M059J (cell line): ENCODE measurements at regions not wholly inside any gene's neighbourhood (a gene's known extent, or its start where the extent isn't known, plus 50 kb on each side); places are given as distances from the start of the nearest gene placed in this dataset.

Source experiments
- DNase-seq: peaks from one replicate; pipeline ENCODE4 v3.0.0-alpha.2; 2012; ENCODE audit warnings: low read depth

DNA sequence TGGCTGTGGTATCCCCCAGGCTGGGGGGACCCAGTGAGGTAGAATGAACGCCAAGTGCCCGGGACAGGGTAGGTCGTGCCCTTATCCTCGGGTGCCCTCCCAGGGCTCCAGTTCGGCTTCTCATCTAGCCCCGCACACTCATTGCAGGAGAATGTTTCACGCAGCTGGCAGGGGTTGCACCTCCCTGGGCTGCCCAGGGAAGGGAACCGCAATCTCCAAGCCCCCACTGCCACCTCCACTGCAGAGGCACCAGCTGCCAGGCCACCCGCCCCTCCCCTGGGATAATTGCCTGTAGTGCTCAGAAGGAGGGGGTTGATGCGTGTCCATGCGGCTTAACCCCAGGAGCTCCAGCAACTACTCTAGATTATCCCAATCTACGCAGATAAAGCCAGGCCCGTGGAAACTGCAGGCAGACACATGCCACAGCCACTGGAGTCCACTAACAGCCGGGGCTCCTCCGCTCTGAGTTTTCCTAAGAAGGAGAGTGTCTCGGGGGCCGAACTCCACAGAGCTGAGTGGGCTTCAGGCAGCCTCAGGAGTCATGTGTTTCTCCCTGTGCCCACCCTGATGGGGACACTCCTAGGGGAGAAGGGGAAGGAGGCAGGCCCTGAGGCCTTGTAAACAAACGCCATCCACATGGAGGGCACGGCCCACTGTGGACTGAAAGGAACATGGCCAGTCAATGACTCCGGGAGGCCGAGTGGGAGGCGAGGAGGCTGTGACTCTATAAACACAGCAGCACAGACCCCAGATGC lies 137.2 kb upstream of the IQSEC1 start:
- DNase-seq, result no peak

DNA sequence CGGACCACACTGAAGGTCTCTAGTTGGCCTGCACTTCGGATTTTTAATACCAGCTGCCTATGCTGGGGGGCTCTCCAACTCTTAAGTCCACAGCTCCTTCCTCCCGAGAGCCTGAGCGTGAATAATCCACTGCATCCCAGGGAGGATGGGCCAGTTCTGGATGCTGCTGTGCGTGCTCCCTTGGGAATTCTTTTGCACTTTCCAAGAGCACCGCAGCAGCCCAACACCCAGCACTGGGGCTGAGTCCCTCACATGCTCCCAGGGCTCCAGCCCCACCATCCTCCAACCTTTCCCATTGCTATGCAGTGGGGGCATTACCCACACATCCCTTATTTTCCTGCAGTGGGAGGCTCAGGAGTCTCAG lies 136.4 kb upstream of the IQSEC1 start:
- no peak for DNase-seq

DNA sequence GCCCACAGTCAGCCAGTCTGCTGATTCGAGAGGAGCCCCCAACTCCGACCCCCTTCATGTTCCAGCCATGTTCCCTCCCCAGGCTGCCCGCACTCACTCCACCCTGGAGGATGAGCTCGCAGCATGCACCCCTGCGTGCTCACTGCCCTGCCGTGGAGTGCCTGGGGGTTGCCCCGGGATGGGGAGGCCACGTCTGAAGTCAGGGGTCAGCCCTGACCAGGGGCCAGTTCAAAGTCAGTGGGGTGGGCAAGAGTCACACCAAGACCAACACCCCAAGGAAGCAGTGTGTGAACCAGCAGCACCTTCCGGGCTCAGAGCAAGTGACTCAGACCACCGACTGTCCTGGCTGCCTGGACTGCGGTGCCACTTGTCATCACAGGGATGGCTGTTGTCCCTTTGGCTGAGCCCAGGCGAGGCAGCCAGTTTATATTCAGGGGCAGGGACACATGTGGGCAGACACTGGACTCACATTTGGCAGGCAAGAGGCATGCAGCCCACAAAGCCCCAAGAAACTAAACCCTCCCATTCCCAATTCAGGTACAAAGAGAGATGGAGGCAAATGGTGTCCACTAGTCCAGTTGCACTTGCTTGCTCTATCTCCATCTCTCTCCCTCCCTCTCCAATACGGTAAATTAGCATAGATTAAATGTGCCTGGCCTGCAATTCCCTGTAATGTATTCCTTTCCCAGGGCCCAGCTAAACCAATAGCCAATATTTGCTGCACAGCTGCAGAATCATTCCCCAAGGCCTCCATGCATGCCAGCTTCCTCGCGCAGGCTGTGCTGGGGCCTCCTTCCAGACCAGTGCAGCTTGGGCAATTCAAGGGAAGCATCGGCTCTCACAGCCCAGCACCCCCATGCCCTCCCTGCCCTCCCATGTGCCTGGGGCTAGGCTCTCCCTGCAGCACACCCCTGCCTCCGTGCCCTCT lies 135.7 kb upstream of the IQSEC1 start:
- DNase-seq, result no peak

DNA sequence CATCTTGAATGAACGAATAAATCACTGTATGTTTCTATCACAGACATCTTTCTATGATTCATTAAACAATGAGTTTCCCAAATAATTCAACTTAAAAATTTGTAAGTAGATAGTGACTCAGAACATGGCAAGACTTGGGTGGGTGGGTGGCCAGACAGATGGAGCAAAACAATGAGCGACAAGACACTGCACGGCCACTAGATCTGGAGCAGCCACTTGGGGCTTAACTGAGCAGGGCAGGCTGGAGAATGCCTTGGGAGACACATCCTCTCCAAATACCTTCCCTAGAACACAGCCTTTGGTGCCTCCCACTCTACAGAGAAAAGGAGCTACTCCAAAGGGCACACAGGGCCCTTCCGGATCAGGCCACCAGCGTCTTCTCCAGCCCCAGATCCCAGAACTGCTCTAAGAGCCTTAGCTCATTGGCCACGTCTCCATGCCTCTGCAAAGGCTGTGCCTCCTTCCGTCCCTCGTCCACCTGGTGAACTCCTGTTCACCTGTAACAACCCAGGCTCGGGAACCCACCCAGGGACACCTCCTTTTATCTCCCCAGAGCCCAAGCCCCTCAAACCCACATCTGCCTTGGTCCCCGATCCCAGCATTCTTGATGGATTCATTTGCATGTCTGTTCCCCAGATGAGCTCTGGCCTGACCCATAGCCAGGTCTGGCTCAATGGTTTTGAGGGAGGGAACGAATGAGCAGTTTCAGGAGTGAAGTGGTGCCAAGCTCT lies 134.9 kb upstream of the IQSEC1 start:
- no peak for DNase-seq

DNA sequence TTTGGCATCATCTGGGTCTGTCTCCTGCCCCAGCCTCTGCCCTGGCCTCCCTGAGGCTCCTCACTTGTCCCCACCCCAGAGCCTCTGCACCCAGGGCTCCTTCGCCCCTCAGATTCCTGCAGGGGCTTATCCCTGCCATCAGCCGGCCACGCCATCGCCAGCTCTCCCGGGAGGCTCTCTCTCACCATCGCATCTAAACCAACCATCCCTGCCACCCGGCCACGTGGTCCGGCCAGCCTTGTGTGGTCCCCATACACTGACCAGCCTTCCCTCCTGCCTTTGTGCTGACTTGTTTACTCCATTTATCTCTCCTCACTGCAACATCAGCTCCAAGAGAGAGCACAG lies 134.3 kb upstream of the IQSEC1 start:
- DNase-seq, result no peak

DNA sequence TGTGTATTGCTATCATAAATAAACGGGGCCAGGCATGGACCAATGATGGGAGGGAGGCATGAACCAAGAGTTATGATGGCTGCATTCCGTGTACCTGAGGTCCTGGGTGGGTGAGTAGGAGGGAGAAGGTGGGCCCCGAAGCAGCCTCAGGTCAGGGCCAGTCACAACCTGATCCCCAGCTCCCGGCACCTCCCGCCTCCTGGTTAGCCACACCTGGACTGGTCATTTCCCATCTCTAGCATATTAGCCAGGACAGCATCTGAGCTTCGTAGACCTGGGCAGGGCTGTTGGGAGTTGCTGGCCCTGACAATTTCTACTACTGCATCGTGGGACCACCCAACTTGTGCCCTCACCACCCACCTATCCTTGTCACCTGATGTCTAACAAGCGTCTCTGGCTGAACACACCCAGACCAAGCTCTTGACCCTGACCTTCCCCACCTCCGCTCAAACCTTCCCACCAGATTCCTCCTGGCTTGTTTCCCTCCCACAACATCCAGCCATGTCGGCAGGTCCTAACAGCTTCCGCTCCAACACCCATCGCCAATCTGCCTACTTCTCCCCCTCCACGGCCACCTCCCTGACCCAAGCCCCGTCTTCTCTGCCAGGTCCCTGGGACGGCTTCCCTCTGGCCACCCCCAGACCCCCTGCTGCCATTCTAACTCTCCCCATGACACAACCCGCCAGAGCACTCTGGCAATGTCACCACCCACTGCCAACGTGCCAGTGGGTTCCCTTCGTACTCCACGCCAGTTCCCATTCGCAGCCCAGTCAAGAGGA lies 133.8 kb upstream of the IQSEC1 start:
- no peak for DNase-seq

DNA sequence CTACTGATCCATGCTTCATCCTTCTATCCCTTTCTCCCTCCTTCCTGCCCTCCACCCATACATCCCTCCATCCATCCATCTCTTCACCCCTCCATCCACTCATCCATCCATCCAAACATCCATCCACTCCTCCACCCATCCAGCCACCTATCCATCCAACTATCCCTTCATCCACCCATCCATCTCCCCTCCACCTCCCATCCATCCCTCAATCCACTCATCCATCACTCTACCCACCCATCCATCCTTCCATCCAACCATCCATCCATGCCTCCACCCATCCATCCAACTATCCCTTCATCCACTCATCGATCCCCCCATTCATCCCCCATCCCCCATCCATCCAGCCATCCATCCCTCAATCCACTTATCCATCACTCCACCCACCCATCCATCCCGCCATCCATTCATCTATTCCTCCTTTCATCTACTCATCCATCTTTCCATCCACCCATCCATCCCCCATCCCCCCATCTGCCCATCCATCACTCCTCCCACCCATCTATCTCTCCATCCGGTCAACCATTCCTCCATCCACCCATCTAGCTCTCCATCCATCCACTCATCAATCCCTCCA lies 132.4 kb upstream of the IQSEC1 start:
- no peak for DNase-seq

DNA sequence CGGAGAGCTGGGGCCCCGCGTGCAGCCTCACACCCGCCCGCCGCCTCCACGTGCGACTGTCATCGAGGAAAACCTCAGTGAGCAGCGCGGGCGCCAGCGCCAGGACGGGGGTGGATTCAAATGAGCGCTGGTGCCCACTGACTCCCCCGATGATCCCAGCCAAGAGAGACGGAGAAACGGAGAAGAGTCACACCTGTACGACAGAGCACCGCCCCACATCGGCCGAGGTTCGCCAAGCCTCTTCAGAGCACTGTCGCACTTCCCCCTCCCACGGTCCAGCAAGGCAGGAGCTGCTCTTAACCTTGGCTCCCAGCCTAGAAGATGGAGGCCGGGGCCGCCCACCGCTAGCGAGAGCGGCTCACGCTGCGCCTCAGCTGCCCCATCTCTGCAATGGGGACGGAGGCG lies 130.9 kb upstream of the IQSEC1 start:
- DNase-seq, result no peak

DNA sequence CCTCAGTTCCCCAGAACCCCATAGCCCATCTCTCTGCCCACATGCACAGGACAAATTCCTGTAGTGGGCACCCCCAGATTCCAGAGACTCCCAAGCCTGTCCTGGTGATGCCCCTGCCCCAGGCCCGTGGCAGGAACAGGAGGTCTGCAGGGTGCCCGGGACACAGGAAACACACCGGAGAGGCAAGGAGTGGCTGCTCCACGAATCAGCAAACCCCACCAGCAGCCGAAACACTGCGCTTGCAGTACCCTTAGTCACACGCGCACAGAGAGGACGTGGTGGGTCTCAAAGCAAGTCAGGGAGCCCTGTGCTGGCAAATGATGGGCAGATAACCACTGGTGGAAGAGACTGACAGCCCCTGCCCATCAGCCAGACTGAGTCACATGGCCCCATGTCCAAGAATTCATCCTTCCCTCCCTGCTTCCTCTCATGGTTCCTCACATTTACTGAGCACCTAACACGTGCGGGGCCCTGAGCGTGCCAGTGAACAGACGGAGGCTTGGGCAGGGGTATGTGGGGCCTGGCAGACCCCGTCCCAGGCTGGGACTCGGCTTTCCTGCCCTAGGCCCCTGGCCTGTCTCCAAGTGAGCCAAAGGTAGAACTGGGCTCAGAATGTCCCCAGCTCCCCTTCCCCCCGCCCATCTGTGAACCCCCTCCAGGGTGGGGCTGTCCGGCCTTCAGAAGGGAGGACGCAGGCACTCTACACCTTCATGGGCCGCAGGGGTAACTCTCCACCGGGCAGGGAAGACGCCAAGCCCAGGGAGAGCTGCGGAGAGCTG lies 130.4 kb upstream of the IQSEC1 start:
- DNase-seq, result no peak

DNA sequence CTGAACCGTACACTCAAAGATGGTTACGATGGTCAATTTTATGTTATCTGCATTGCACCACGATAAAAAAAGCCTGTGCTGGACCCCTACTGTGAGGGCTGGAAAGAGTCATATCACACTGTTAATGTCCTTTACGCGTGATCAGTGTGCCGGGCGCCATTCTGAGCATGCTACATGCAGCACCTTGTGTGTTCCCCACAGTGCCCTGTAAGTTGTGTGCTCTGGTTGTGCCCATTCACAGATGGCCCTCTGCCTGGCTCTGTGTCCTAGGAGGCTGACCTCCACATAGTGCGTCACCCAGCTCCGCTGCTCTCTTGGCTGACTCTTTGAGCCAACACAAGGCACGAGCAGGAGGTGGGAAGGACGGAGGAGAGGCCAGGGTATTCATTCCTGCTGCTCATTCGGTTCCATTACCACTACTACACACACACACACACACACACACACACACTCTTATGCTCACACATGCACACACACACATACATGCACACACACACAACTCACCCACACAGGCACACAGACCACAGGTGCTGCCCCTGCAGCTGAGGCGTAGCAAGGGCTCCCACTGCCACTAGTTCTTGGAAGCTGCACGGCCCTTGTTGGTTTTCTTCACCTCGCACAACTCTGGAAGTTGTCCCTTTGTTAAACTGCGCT lies 129.6 kb upstream of the IQSEC1 start:
- DNase-seq, result no peak

DNA sequence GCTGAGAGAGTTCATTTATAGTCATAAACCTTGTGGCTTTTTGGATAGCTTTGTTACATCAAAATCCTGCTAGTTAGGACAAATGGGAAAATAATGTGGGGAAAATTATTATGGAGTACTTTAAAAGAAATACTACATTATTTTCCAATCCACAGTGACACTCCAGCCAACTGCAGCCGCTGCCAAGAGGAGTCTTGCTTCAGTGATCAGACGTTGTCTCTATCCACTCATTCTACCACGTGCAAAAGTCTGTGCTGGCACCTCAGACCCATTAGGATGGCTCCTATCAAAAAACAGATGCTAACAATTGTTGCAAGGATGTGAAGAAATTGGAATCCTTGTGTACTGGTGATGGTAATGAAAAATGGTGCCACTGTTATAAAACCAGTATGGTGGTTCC lies 128.6 kb upstream of the IQSEC1 start:
- no peak for DNase-seq

DNA sequence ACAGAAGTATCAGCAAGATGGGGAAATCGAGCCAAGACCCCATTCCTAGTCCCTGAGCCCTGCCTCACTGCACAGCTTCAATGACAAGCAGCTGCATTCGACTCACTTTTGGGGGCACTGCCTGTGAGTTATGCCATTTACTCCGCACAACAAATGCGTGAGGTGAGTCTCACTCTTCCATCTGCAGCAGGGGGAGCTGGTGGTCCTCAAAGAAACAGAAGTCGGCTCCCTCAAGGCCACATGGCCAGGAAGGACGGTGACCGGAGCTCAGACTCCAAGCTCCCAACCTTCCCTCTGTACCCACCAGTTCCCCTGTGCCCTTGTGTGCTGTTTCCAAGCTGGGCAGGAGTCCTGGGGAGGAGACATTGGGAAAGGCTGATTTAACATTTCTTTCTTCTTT lies 127.7 kb upstream of the IQSEC1 start:
- no peak for DNase-seq

DNA sequence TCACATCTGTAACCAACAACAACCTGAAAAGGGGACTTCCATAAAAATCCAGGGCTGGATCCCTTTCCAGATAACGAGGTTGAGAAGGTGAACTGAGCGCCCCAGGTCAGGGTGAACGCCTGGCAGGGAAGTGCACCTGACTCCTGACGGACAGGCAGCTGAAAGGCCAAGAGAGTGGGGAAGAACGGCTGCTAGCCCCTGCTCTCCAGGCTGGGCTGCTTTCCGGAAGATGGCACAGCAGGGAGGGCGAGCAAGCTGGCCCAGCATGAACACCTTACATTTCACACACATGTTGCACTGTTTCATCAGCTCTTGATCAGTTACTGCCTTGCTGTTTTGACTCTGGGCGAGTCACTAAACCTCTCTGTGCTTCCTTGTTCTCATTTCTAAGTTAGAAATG lies 127.2 kb upstream of the IQSEC1 start:
- DNase-seq, result no peak

DNA sequence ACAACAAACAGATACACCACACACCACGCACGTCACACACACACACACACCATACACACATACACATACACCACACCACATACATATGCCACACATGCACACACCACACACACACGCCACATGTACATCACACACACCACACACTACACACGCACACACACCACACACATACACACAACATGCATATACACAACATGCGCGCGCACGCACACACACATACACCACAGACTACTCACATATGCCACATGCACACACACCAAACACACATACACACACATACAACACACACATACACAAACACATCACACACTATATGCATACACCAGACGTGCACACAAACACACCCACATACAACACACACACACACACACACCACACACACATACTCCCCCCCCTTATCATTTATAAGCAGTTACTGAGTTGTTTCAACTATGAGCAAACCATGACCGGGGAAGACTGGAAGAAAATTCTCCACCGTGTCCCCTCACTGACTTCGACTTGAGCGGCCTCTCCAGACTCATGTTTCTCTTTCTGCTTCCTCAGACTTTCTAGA lies 126.7 kb upstream of the IQSEC1 start:
- DNase-seq, result no peak

DNA sequence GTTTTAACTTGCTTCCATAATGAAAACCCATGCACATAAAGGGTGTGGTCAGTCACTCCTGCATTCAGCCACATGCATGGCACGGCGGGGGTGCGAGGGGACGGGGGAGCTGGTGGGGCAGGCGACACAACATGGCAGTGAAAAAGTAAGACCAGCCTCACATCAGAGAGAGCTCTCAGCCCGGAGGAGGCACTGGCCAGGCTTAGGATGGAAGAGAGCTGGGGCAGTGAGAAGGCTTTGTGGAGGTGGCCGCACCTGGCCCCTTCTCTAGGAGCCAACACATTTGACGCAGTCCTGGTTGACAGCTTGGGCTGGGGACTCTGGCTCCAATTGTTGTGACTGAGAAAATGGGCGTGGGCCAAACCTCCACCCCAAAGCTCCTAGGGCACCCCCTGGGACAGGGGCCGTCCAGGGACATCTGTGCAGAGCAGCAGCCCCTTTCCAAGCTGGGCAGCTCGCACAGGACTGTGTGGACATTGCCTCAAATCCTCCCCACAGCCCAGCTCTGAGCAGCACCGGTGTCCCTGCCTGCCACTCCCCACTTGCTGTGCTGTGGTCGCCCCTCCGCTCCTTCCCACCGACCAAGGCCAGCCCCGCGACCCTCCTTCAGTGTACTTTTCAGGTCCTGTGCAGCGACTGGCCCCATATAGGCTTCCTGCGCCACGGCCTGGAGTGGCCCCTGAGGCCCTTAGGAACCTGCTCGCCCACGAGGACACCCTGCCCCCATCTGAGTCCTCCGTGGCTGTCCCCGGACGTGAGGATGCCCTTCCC lies 126.0 kb upstream of the IQSEC1 start:
- DNase-seq, result no peak

DNA sequence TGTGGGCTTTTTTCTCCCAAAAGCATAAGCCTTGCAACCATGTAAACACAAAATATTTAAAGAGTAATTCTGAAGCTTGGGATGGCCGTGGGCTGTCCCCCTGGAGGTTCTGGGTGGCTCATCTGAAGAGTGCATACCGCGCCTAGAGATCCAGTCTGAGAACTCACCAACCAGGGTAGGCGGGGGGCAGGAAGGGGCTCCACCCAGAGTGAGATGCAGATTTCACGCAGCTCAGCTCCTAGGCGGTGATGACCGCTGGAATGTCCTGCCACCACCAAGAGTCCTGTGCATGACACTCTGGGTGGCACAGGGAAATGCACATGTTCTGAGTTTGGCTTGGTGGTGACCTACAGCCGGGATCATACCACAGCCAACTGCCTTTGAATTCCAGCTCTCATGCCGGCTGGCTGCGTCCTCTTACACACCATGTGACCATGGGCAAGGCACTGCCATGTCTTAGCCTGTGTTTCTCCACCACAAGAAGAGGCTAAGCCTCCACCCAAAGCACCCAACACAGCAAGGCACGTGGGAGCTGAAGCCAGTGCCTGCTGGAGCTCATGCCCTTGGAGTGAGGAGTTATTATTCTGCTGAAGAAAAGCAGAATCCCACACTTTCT lies 125.1 kb upstream of the IQSEC1 start:
- no peak for DNase-seq

DNA sequence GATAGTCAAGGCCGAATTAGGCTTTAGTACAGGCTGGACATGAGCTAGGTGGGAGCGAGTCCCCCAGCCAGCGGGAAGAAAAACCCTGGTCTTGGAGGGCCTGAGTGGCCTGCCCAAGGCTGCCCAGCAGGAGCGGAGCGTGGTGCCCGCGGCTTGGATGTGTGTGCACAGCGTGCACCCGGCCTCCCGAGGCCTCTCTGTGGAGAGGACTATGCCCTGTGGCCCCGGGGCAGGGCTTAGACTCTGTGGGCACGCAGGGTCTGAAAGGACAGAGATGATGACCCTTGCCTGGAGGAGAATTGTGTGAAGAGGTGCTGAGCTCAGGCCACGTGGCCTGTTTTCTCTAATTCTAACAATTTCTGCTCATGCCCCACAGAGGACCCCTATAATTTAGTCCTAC lies 124.6 kb upstream of the IQSEC1 start:
- no peak for DNase-seq

DNA sequence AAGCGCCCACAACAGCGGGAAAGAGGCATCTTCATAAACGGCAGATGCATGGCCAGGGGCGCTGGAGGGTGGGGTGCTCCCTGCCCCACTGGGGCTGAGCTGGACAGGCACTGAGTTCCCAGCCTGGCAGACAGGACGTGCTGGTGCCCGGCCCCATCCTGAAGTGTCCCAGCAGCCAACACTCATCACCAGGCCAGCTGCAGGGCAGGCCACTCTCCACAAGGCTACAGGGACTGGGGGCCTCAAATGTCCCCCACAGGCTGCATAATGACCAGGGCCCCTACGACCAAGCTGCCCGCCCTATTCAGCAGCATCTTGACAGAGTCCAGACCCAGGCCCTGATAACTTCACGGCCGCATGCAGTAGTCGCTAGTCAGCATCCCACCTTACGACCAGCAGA lies 124.1 kb upstream of the IQSEC1 start:
- DNase-seq, result no peak

DNA sequence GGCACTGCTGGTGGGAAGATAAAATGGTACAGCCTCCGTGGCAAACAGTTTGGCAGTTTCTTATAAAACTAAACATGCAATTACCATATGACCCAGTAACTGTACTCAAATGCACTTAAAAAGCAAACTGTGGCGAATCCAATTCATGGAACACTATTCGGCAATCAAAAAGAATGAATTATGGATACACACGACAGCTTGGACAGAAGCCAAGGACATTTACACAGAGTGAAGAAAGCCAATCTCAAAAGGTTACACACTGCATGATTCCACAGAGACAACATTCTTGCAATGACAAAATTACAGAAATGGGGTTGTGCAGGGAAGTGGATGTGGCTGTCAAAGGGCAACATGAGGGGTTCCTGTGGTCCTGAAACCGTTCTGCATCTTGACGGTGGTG lies 122.1 kb upstream of the IQSEC1 start:
- DNase-seq, result no peak
